Fibroblast of pulmonary artery (primary cell): ENCODE measurements at regions not wholly inside any gene's neighbourhood (a gene's known extent, or its start where the extent isn't known, plus 50 kb on each side); places are given as distances from the start of the nearest gene placed in this dataset.

ENCODE experiments used
- DNase-seq: peaks from one replicate; pipeline ENCODE4 v3.0.0-alpha.2; 2010; ENCODE audit warnings: low read depth
- H3K4me3 ChIP-seq: replicated peaks from 2 replicates; pipeline ENCODE4 v1.5.1; 2011; ENCODE audit warnings: low read depth, mild to moderate bottlenecking, control low read depth, low read length, moderate library complexity
- TF ChIP-seq, protein P1 (sequence below): IDR thresholded peaks from 2 replicates; pipeline ENCODE4 v1.5.1; 2011; ENCODE audit warnings: mild to moderate bottlenecking, control low read depth, low read length, inconsistent platforms; ENCODE audit errors: missing control alignments

DNA sequence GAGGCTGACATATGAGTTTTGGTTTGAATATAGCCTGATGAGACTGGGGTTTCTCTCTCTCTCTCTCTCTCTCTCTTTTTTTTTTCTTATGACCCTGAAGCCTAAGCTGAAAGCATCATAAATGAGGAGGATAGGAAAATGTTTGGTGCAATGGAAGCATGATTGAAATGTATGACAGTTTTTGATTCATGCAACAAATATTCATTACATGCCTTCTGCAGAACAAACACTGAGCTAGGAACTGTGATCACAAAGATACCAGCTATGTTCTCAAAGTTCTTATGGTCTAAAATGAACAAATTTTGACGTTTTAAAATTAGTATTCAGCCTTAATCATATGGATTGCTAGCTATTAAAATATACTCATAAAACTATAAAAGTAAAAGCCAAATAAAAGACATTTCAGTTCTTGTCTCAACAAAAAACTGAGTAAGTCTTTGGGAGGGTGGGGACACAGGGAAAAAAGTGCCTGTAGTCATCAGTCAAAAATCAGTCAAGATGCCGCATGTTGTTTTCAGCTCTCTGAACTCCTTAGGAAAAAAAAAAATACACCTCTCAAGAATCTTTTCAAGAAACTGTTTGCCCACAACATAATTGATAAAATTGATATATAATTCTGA is 57.2 kb downstream of the NKX6-1 start:
- DNase-seq, result no peak
- no peak overlapping the region for H3K4me3 ChIP-seq
- TF ChIP-seq, protein P1, sequence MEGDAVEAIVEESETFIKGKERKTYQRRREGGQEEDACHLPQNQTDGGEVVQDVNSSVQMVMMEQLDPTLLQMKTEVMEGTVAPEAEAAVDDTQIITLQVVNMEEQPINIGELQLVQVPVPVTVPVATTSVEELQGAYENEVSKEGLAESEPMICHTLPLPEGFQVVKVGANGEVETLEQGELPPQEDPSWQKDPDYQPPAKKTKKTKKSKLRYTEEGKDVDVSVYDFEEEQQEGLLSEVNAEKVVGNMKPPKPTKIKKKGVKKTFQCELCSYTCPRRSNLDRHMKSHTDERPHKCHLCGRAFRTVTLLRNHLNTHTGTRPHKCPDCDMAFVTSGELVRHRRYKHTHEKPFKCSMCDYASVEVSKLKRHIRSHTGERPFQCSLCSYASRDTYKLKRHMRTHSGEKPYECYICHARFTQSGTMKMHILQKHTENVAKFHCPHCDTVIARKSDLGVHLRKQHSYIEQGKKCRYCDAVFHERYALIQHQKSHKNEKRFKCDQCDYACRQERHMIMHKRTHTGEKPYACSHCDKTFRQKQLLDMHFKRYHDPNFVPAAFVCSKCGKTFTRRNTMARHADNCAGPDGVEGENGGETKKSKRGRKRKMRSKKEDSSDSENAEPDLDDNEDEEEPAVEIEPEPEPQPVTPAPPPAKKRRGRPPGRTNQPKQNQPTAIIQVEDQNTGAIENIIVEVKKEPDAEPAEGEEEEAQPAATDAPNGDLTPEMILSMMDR, result no peak

DNA sequence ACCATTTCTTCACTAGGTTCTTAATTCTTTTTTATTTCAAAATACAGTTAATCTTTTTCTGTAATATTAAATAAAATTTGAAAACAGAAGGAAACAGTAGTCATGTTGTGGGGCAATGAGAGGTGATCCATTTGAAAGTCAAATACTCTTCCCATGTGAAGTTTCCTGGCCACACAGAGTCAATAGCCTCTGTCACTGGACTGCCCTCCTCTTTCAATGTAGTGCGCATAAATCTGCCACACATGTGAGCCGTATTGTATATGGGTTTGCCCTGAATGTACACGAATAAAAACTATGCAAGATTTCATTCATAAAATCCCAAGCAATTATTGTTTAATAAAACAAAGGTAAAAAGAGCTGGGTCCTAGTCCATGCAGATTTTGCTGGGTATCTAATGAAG is 59.1 kb downstream of the NKX6-1 start:
- TF ChIP-seq, protein P1, result no peak
- DNase-seq, result no peak
- H3K4me3 ChIP-seq, result no peak overlapping the region

DNA sequence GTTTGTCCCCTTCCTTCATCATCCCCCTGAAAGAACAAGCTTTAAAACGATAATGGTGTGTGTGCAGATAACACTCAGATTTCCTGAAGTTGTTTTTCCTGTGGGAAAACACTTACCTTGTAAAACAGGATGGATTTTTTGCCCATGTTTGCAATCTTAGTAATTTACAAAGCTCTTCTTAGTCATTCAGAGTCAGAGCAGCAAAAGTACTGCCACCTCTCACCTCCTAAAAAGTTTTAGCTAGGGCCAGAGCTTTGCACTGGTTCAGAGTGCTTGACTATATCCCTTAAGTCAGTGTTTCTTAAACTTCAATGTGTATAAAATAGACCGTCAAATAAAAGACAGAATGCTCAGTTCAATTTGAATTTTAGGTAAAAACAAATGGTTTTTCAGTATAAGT is 62.3 kb downstream of the NKX6-1 start:
- TF ChIP-seq, protein P1, result no peak
- H3K4me3 ChIP-seq, result no peak overlapping the region
- no peak for DNase-seq

DNA sequence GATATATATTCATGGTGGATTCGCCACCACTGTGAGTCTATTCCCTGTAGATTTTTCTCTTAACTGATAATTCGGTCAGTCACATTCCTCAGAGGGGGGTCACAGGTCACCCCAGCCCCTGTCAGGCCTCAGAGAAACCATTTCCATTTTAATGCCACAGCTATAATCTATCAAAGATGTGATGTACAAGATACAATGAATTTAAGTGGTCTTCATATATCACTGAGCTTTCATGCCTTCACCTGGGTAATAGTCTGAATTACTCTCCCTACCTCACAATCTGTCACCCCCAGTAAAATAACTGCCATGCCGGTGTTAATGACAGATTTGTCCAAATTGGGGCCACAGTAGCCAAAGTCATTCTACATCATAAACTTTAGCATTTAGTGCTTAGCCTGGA is 64.7 kb downstream of the NKX6-1 start:
- no peak overlapping the region for H3K4me3 ChIP-seq
- TF ChIP-seq, protein P1, result no peak

DNA sequence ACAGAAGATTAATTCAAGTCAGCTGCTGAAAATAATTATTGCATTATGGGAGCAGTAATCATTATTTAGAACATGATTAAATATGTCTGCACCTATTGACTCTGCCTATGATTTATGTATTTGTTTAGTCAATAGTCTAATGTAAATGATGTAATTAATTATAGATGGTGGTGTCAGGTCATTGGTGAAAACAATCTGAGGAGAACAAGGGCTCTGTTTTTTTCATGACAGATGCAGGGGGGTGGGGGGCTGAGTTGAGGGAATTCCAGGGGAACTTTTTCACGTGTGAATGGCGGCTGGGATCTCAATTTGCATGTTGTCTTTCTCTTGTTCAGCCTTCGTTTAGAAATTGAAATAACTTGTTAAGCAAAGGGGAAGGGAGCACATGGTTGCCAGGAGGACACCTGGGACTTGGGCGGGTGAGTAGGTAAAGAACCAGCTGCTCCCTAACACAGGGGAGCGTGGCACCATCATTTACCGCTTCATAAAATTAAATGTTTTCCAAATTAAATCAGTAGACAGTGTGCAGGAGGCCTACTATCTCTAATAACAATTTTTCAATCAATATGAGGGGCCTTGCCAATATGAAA is 65.4 kb downstream of the NKX6-1 start:
- DNase-seq, result no peak
- TF ChIP-seq, protein P1, result no peak
- H3K4me3 ChIP-seq, result no peak overlapping the region

More for the DNA sequence above, 64.7 kb downstream of the NKX6-1 start:
- DNase-seq, result no peak

DNA sequence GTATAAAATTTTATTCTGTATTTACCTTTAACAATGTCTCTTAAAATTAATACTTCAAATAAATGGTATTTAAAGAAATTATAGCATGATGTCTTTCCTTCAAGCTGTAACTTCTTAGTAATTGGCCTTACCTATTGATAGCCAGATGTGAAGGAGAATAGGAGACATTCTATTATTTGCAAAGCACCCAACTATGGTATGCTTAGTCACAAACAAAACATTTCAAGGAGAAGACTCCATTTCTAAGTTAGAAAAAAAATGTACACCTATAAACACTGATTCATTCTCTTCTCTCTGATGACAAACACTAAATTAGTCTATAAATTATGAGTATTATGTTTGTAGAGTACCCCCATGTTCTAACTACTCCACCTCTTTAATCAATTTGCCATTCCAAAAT is 66.4 kb downstream of the NKX6-1 start:
- TF ChIP-seq, protein P1, result no peak
- H3K4me3 ChIP-seq, result no peak overlapping the region
- DNase-seq, result no peak

DNA sequence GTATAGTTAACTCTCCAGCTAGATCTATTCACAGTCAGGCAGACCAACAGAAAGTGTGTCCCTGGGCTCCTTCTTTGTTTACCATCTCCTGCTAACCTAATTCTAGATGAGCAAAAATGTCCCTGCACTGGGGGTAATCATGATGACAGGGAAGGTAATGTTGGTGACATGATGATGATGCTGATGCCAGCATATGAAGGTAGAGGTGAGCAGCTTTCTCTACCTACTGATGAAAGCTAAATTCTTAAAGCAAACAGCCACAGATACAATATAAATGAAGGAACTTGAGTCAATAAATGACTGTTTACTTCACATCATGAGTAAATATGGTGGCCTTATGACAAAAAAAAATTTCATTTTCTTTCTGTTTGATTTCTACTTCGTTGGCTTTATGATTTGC is 78.5 kb downstream of the NKX6-1 start:
- no peak overlapping the region for H3K4me3 ChIP-seq
- DNase-seq, result no peak
- TF ChIP-seq, protein P1, result no peak
